Inferior parietal cortex (tissue), 1 donor: ENCODE measurements at regions not wholly inside any gene's neighbourhood (a gene's known extent, or its start where the extent isn't known, plus 50 kb on each side); places are given as distances from the start of the nearest gene placed in this dataset.

Experiments
- DNase-seq: peaks from one replicate; pipeline ENCODE4 v3.0.0-alpha.2; 2016; ENCODE audit errors: extremely low spot score

DNA sequence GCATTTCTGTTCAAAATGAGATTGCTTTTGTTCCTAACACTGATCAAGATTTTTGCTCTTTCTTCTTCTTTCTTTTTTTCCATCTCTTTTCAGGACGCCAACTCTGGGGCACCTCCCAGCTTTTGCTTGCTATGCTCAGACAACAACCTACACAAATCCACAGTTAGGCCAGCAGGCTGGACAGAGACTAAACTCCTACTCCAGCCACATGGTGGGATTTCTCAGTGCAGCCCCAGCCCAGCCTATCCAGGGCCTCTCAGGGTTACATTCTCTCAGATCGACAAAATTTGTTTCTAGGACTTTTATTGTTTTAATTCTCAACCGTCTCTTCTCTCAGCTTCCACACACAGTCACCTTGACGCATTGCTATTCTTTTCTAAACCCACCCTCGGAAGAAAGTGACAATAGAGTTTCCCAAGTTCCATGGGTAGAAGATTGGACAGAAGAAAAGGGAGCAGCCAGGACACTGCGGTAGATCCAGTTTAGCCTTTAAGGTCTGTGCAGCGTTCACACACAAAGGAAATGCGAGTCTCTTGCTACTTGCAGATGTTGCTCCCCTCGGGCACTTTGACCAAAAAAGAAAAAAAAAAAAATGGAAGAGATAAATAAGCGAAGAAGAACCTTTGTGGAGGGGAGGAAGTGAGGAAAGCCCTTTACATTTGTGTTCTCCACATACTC lies 588.6 kb upstream of the GRAMD2B start:
- DNase-seq: no peak

DNA sequence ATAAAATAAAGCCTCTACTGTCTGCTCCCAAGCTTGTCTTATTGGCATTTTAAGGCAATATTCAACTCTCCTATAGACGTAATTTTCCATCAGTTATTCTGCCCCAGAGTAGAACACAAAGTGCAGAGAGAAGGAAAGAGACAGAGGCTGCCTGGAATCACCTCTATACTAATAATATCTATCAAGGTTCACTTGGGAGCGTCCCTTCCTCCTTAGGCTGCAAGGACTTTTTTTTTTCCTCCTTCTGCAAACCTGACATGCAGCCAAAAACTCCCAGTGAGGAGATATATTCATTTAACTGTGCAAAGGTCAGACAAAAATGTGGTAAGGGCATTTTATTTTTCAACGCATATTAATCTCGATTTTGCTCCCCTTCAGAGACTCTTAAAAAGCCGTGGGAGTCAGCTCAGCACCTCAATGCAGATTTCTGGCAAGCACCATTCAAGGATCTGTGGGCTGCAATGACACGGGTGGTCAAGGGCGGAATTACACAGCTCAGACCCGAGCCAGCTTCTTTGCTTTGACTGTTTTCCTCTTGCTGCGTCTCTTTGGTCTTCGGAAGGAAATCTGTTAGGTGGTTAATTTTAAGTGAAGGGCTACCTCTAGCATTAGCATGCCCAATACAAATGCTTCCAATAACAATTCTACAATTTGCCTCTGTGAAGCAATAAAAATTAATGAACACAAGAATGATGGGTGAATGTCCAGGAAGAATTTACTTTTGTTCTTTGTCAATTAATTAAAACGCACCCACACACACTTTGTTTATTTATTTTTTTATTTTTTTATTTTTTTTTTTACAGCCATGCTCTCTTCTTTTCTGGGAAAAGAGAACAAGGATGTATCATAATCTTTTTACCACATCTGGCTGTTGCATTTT lies 587.7 kb upstream of the GRAMD2B start:
- DNase-seq: peak; percentile 56

DNA sequence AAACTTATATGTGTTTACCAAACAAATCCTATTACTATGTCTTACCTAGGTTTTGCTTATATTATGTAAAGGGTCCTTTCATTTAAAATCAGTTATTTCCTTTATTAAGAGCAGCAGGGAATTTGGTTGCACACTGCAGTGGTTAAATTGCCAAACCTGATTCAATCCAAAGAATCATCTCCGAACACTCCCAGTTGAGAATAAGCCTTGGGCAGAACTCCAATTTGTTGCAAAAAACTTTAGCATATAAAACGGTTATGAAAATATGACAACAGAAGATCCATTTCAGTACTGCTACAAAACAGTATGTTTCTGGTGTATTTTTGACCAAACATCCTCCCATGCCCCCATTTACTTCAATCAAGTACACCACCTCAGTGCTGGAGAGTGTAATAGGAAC lies 587.0 kb upstream of the GRAMD2B start:
- DNase-seq: no peak

DNA sequence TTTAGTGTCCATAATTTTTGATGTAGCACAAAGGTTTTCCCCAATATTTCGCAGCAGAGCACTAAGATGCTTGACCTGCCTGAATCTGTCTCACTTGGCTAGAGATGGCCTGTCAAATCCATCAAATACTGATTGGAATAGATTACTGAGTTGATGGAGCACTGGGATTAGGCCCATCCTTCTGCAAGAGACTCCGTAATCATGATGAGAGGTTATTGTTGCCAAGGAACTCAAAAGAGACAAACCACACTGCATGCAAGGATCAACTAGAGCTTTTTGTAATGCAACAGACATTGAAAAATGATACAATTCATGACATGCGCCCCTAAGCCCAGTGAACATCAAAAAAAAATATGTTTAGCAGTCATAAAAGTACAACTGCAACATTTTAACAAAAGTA lies 585.3 kb upstream of the GRAMD2B start:
- no peak for DNase-seq

DNA sequence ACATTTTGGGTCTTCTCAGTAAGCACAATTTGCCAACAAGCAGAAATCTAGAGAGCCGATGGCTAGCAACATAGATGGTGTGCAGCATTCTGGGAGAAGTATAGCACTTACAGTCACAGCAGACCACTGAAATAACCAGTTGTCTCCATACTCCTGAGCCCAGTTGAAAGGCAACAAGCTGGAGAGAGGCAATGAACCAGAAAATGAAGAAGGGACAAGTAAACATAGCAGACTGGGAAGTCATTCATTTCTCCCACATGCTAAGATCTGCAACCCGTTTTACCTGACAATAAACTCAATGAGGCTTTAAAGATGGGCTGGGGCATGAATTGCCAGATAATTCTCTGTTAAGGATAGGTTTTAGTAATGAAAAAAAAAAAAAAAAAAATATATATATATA lies 575.6 kb upstream of the GRAMD2B start:
- no peak for DNase-seq

DNA sequence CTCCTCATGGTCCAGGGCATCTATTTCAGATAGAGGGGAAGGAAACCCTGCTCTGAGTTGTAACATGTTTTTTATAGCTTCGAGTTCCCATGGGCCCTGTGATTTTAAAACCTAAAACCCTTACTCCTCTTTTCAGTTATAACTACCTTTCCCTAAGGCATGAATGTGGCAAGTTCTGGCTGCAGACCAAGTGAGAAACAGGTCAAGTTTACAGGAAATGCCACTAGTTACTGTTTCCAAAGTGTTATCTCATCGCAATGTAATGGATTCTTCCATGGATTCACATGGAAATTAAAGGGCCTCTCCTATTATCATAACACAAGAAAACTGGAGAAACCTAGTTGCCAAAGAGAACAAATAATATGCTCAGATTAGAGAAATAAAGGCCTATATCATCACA lies 574.5 kb upstream of the GRAMD2B start:
- no peak for DNase-seq

DNA sequence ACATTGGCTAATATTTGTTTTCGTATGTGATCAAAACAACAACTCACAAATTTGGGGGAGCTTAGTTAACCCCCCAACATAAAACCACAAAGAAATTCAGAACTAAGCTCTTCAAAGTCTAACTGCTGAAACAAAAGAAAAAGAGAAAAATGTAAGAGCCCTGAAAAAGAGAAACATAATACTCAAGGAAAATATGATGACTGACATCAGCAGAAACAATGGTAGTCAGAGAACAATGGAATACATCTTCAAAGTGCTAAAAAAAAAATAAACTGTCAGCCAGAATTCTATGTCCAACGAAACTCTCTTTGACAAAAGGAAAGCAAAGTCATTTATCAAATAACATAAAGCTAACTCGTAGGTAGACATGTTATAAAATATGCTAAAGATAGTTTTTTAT lies 566.3 kb upstream of the GRAMD2B start:
- no peak for DNase-seq

DNA sequence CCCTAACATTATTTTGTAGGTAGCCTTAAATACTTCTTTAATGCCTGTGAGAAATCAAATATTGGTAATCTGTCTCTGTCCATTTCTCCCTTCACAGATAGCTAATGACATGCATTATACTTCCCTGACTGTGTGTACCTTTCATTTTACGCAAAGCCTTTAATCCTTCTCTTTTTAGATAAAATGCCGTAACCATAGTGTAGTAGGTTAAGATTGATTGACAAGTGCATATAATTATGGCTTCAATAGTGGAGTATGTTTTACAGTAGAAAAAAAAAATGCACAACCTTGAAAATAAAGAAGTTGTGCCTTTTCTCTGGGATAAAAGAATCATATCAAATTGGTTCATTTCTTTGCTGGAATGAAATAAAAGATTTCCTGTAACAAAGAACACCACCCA lies 559.6 kb upstream of the GRAMD2B start:
- no peak for DNase-seq

DNA sequence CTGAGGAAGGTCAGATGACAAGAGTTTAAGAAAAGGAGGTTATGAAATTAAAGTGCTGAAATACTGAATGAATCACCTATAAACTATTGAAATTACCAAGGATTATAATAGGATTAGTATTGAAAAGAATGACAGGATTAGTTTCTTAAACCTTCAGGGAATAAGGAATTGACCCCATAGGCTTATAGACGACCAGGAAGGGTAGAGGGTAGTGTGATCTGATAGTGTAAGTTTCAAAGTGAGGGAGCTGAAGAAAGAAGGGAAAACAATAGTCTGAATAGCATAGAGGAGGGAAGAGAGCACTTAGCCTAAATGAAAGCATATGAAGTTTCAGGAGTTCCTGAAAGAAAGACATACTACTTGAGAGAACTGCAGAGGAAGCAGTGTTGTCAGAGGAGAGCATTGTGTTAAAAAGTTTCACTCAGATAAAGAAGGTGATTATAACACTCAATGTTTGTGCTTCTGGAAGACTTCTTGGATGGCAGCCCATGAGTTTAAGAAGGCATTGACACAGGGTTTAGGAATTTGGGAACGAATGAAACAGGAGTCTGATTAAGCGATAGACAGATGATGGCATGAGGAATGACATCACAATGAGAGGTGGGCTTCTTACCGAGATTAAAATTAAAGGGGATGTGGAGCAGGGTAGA lies 557.9 kb upstream of the GRAMD2B start:
- no peak for DNase-seq

DNA sequence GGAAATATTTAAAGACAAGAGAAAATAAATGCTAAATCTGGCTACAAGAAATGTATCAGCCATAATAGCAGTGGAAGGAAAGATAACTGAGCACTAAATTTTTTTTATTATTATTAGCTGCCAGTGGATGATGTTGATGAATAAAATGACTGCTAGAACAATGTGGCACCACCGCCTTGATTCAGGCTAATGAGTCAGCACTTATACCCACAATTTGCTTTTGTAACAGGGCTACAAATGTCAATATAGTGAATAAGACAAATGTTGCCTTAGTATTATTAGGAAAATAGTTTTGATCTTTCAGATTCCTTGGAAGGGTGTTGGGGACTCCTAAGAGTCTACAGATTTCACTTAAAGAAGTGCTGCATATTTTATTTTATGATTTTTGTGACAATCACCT lies 555.2 kb upstream of the GRAMD2B start:
- DNase-seq: no peak

DNA sequence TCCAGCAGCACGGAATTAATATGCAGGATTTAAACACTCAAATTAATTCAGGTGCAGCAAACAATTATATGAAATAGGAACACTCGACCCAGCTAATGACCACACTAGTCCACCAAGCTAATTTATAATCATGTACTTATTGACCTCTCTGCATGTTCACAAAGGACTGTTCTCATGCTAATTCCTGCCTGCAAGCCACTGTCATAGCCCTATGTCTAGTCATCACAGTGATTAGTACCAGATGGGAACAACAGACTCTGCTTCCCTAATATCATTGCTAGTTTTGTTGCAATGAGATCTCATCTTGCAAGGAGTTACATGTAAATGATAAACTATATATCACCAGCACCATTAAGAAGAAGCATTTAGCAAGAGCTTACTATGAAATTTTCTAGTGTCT lies 553.0 kb upstream of the GRAMD2B start:
- no peak for DNase-seq

DNA sequence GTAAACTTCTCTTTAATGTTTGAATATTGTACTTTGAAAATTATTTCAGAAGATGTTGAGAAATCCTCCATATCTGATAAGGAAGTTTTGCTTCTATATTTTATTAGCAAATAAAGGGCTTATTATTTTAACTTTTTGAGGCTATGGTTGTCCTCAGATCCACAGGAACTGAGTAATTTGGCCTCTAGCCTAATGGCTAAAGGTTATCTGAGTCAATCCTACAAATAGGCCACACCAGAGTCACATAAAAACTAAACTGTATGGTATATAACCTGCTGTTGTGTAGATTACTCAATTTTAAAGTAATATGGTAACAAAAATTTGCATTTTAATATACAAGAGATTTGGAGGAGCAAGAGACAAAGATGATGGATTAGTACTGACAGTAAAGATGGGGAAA lies 549.2 kb upstream of the GRAMD2B start:
- no peak for DNase-seq

DNA sequence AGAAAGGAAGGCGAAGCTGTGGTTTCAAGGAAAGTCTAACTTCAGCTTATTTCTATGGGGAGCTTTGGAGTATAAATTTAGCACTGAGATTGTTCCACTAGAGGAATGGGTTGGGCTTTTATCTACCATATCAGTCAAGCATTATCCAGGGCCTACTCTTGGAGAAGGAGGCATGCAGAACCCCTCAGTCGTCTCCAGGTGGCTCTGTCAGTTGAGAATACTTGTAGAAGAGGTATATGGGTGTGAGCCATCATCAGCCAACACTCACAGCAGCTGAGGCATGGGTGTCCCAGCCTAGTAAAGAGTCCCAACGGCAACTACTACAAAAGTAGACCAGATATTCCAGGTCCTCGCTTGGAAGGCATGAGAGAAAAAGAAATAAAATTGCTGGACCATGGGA lies 548.5 kb upstream of the GRAMD2B start:
- no peak for DNase-seq

DNA sequence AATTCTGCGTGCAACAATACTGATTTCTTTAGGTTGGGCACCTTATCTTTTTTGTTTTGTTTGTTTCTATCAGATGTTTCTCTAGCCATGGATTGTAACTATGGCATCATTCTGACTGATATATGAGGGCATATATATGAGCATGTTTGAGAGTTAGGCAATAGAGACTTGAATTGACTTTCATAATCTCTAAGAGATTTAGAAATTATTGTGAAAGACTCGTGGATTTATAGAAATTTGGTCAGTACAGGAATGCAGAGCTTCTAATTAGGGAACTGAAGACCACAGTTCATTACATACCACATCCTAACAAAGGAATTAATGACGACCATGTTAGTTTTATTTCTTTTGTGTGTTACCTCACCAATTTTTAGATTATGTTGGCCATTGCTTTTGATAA lies 546.0 kb upstream of the GRAMD2B start:
- no peak for DNase-seq

DNA sequence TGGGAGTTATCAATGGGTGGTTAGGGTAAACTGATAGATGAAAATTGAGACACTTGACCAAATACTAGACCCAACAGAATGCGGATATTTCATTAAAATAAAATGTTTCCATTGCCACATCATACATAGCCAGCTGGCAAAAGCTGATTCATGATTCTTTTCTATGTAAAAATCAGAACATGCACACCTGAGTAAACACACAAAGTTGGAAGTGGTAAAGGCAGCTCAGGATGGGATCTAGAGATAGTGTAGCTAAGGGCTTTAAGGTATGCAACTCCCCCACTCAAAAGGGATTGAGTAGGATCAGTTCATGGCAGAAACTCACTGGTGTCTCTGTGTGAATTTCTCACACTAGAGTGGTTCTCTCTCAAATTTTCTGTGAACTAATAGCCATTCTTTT lies 541.1 kb upstream of the GRAMD2B start:
- no peak for DNase-seq

DNA sequence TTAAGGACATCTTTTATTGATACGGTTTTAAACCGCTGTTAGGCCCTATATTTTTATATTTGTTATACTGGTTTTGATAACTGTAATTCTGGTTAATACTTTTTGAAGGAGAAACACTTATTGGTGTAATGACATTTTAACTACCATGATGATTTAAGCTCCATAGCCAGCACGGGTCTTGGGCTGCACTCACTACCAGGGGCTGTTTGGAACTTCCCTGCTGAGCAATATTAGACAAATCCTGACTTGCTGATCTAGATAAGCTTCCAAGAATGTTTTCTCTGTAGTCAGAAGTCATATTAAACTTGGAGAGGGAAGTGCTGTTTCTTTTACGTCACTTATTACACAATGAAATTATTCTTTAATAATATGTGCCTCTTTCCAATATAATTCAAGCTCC lies 540.0 kb upstream of the GRAMD2B start:
- no peak for DNase-seq

DNA sequence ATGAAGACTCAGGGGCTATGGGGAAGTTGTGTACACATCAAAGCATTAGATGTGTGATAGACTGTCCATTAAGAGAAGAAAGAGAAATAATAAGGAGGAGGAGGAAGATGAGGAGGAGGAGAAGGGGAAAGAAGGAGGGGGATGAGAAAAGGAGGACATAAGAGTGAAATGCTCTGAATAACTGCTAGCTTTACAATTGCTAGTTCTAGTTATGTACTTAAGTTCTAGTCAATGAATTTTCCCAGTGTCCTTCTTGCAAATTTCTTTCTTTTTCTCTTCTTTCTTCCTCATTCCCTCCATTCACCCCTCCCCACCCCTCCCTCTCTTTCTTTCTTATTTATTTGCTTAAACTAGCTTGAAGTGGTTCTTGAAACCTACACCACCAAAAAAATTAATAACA lies 534.9 kb upstream of the GRAMD2B start:
- DNase-seq: no peak

DNA sequence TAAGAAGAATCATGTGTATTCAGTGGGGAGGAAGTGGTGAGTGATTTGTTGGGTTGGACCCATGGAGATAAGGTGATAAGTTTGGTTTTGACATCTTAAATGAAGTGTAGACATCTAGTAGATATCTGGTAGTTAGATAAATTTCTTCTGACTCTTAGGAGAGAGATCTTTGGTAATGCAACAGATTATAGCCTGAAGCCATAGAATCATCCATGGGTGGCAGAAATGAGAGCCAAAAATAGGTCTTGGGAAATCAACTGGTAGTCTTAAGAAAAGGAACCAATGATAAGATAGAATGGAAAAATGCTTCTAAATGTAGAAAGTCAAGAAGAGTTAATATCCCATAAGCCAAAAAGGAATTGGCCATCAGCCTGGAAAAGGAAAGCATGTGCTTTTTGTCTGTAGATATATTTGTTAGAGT lies 532.7 kb upstream of the GRAMD2B start:
- DNase-seq: no peak

DNA sequence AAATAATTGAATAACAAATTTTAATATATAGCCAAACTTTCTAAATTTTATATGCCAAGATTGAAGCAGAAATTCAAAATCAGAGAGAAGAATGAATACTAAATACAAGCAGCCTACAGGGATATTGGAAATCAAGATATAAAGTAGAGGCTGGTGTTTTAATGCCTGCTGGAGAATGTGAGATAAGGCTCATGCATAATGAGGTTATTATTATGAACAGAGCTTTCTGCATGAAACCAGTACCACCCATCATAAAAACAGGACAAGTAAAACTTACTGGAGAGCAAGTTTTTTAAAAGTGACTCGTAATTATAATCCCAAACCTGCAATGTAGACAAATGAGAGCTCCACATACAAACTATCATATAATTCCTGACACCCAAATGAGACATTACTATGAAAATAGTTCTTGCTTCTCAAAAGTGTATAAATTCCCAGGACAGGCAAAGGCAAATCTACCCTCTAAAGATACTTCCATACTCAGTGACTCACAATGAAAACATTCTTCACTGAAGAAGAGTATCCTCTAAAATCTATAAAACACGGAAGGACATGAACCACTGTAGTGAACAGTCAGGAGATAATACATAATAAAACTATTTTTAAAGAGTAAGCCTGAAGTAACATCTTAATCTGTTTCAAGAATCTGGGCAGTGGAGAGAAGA lies 532.0 kb upstream of the GRAMD2B start:
- DNase-seq: no peak

DNA sequence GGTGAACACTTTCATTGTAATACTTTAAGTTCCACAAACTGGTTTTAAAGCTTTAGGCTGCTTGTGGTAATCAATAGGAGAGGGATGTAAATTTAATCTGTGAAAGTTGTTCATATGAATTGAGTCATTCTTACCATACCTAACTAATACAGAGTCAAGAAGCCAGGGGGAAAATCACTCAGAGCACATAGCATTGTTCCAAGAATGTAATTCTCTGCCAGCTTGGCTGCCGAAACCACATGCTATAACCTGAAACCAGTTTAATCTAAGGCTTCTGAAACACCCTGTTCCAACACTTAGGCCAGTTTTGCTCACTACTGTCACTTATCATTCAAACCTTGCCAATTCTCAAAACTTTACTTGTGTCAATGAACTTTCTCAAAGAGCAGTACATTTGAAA lies 528.8 kb upstream of the GRAMD2B start:
- DNase-seq: no peak

DNA sequence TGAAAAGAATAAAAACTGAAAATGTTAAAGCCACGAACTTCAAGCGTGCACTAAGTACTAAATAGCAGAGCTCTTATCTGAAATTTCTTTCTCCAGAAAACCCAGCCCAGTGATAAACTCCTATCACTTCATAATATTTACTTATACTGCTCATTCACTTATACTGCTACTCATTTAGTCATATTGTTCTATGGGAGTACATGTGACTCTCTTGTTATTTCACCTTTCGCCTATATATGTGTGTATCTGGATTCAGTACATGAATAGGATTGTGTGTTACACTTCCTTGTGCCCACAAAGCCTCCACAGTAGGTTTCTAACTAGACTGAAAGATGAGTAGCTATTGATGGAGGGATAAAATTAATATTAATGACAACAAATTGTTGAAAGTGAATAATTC lies 526.8 kb upstream of the GRAMD2B start:
- DNase-seq: no peak

DNA sequence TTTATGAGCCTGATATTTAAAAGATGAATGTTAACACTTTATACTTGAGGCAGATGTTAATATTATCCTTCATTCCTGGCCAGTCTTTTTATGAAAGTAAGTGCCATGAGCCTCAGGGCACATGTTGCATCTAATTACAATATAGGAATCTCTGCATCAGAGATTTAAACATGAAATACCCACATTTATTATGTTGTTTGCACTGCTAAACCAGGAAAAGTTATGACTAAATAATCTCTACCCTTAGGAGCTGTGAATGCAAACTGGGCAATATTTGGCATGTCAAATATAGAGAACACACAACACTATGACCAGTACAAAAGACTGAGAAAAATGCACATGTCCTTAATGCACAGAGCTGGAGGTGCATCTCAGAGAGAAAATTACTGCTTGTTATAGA lies 526.1 kb upstream of the GRAMD2B start:
- DNase-seq: no peak
